Suprapubic skin (tissue), 4 donors: ENCODE measurements at regions not wholly inside any gene's neighbourhood (a gene's known extent, or its start where the extent isn't known, plus 50 kb on each side); places are given as distances from the start of the nearest gene placed in this dataset.

Experiments
- DNase-seq, 2 donors: peaks; one replicate each; pipeline ENCODE4 v3.0.0-alpha.2; 2019; ENCODE audit warnings: low spot score in 2 of 2
- H3K27ac ChIP-seq: fragments of 200-600 bp; sonication (generic); one replicate; pipeline ENCODE4 v1.5.1; 2019
- H3K27me3 ChIP-seq: fragments of 200-600 bp; sonication (generic); one replicate; pipeline ENCODE4 v1.5.1; 2019
- H3K36me3 ChIP-seq: fragments of 200-600 bp; sonication (generic); one replicate; pipeline ENCODE4 v1.5.1; 2019
- H3K4me1 ChIP-seq: fragments of 200-600 bp; sonication (generic); one replicate; pipeline ENCODE4 v1.5.1; 2019
- H3K4me3 ChIP-seq: fragments of 200-600 bp; sonication (generic); one replicate; pipeline ENCODE4 v1.5.1; 2019; ENCODE audit warnings: mild to moderate bottlenecking
- H3K9me3 ChIP-seq: fragments of 200-600 bp; sonication (generic); one replicate; pipeline ENCODE4 v1.5.1; 2019
- EP300 ChIP-seq: sonication (generic); formaldehyde crosslinking; IDR thresholded peaks from one replicate; pipeline ENCODE4 v1.6.1; 2017; ENCODE audit warnings: antibody characterized with exemption
- POLR2A ChIP-seq, 2 donors: fragments of 450-650 bp; IDR thresholded peaks; one replicate each; pipeline ENCODE4 v1.6.1; 2017; ENCODE audit warnings: antibody characterized with exemption in 2 of 2, mild to moderate bottlenecking in 2 of 2, moderate library complexity in 2 of 2
- POLR2AphosphoS5 ChIP-seq, 3 donors: sonication (generic); formaldehyde crosslinking; IDR thresholded peaks; one replicate each; pipeline ENCODE4 v1.6.1; 2017; ENCODE audit warnings: antibody characterized with exemption in 3 of 3
- WGBS: methylation state at CpG from one replicate; pipeline ENCODE4 v1.1.5; 2018; 5-methylcytosine and 5-hydroxymethylcytosine counted together
- TF ChIP-seq, protein P1 (sequence below), 2 donors: fragments of 200-600 bp in 1 of 2; fragments of 450-650 bp in 1 of 2; sonication (generic) in 1 of 2; IDR thresholded peaks; one replicate each; pipeline ENCODE4 v1.5.1; 2016 to 2019; ENCODE audit warnings: antibody characterized with exemption in 2 of 2, mild to moderate bottlenecking in 1 of 2, moderate library complexity in 1 of 2

GRCh38 chr16:35631261-35631945 lies 2172.0 kb downstream of the TP53TG3F start:
- Histone ChIP-seq H3K36me3 (no peaks in the 10 kb centered on the region), H3K9me3 (no peaks in the 10 kb centered on the region), H3K27ac (no peak overlapping the region), H3K4me1 (no peaks in the 10 kb centered on the region), H3K27me3 (no peaks in the 10 kb centered on the region), H3K4me3 (no peak overlapping the region)
- 48% methylated on average over 2 of the region's 2 CpGs for WGBS
- no peak for DNase-seq
- TF ChIP-seq POLR2AphosphoS5 (IDR thresholded peaks at IDR 0.05), result no peak
- no peak for TF ChIP-seq EP300
- no peak for TF ChIP-seq POLR2A (IDR thresholded peaks at IDR 0.05)
- TF ChIP-seq, protein P1, sequence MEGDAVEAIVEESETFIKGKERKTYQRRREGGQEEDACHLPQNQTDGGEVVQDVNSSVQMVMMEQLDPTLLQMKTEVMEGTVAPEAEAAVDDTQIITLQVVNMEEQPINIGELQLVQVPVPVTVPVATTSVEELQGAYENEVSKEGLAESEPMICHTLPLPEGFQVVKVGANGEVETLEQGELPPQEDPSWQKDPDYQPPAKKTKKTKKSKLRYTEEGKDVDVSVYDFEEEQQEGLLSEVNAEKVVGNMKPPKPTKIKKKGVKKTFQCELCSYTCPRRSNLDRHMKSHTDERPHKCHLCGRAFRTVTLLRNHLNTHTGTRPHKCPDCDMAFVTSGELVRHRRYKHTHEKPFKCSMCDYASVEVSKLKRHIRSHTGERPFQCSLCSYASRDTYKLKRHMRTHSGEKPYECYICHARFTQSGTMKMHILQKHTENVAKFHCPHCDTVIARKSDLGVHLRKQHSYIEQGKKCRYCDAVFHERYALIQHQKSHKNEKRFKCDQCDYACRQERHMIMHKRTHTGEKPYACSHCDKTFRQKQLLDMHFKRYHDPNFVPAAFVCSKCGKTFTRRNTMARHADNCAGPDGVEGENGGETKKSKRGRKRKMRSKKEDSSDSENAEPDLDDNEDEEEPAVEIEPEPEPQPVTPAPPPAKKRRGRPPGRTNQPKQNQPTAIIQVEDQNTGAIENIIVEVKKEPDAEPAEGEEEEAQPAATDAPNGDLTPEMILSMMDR (IDR thresholded peaks at IDR 0.05), result no peak

- peaks cover 8% of the 10 kb centered on the region for H3K9me3 ChIP-seq
- no peak for TF ChIP-seq POLR2AphosphoS5 (IDR thresholded peaks at IDR 0.05)
- TF ChIP-seq, protein P1 (IDR thresholded peaks at IDR 0.05), result no peak
- no peak for TF ChIP-seq POLR2A (IDR thresholded peaks at IDR 0.05)
- TF ChIP-seq EP300, result no peak
- H3K27ac ChIP-seq, result no peak overlapping the region
- no peak overlapping the region for H3K4me3 ChIP-seq
- DNase-seq, result no peak
- WGBS, result 68% methylated on average over 5 of the region's 5 CpGs
- H3K4me1 ChIP-seq, result no peaks in the 10 kb centered on the region
- H3K27me3 ChIP-seq, result no peaks in the 10 kb centered on the region
- H3K36me3 ChIP-seq, result no peaks in the 10 kb centered on the region
These were observed 2177.2 kb downstream of the TP53TG3F start for GRCh38 chr16:35636480-35637230.

DNA sequence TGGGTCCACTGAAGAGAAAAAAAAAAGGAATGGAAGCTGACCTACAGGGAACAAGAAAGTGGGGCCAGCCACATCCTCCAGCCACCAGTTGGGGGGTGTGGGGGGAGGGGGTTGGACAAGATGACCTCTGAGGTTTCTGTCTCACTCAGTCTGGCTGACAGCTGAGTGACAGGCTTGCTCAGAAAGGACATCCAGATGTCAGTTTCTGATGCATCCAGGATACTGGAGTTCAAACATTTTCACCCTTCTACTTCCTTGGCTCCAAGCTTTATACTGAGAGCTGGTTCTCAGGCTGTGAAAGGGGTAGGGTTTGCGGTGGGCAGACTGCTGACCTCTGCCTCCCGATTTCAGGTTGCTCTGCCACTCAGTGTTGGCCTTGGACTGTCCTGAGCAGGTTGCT lies 2178.3 kb downstream of the TP53TG3F start:
- no peak for DNase-seq
- TF ChIP-seq EP300, result no peak
- no peak for TF ChIP-seq POLR2A (IDR thresholded peaks at IDR 0.05)
- TF ChIP-seq, protein P1 (IDR thresholded peaks at IDR 0.05), result no peak
- TF ChIP-seq POLR2AphosphoS5 (IDR thresholded peaks at IDR 0.05), result no peak
- peaks cover 8% of the 10 kb centered on the region for H3K9me3 ChIP-seq

GRCh38 chr16:35639233-35640205 lies 2180.1 kb downstream of the TP53TG3F start:
- H3K4me3 ChIP-seq, result no peak overlapping the region
- H3K36me3 ChIP-seq, result no peaks in the 10 kb centered on the region
- peaks cover 8% of the 10 kb centered on the region for H3K9me3 ChIP-seq
- H3K27ac ChIP-seq, result no peak overlapping the region
- H3K4me1 ChIP-seq, result no peaks in the 10 kb centered on the region
- no peaks in the 10 kb centered on the region for H3K27me3 ChIP-seq
- 32% methylated on average over 3 of the region's 3 CpGs for WGBS
- DNase-seq, result no peak
- no peak for TF ChIP-seq POLR2AphosphoS5 (IDR thresholded peaks at IDR 0.05)
- TF ChIP-seq, protein P1 (IDR thresholded peaks at IDR 0.05), result no peak
- no peak for TF ChIP-seq POLR2A (IDR thresholded peaks at IDR 0.05)
- TF ChIP-seq EP300, result no peak

More for the DNA sequence above, 2178.3 kb downstream of the TP53TG3F start:
- no peaks in the 10 kb centered on the region for H3K36me3 ChIP-seq
- H3K27me3 ChIP-seq, result no peaks in the 10 kb centered on the region
- no peaks in the 10 kb centered on the region for H3K4me1 ChIP-seq
- no peak overlapping the region for H3K27ac ChIP-seq
- 65% methylated on average over 2 of the region's 2 CpGs for WGBS
- no peak overlapping the region for H3K4me3 ChIP-seq
